Stimulated activated CD4-positive, alpha-beta T cell treated with anti-CD3 and anti-CD28 coated beads, Interleukin-1b, Interleukin-23, amount 100 ng/mL, for 4 hours (primary cell): ENCODE measurements at regions not wholly inside any gene's neighbourhood (a gene's known extent, or its start where the extent isn't known, plus 50 kb on each side); places are given as distances from the start of the nearest gene placed in this dataset.

ENCODE experiments used
- DNase-seq, 2 donors: peaks; one replicate each; pipeline ENCODE4 v3.0.0-alpha.2; 2020; ENCODE audit warnings: low read depth in 2 of 2

DNA sequence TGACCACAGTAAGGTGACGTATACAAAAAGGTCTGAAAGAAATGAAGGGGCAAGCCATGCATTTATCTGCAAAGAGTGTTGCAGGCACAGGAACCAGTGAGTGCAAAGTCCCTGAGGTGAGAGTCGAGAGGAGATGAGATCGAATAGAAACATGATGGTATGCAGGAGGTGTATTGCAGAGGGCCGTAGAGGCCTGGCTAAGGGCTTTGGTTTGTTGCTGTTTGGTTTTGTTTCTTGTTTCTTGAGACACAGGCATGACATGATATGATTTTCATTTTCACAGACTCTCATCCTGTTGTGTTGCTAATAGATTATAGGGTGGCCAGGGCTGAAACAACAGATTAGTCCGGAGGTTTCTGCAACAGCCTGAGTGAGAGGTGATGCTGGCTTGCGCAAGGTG, 80.4 kb downstream of the HSPH1 start:
- no peak for DNase-seq

DNA sequence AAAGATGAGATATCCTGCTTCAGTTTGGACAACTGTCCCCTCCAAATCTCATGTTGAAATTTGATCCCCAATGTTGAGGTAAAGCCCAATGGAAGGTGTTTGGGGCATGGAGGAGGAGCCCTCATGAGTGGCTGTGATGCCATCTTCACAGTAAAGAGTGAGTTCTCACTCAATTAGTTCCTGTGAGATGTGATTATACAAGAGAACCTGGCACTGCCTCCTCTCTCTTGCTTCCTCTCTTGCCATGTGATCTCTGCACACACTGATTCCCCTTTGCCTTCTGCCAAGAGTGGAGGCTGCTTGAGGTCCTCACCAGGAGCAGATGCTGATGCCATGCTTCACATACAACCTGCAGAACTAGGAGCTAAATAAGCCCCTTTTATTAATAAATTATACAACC, 86.9 kb downstream of the HSPH1 start:
- no peak for DNase-seq

DNA sequence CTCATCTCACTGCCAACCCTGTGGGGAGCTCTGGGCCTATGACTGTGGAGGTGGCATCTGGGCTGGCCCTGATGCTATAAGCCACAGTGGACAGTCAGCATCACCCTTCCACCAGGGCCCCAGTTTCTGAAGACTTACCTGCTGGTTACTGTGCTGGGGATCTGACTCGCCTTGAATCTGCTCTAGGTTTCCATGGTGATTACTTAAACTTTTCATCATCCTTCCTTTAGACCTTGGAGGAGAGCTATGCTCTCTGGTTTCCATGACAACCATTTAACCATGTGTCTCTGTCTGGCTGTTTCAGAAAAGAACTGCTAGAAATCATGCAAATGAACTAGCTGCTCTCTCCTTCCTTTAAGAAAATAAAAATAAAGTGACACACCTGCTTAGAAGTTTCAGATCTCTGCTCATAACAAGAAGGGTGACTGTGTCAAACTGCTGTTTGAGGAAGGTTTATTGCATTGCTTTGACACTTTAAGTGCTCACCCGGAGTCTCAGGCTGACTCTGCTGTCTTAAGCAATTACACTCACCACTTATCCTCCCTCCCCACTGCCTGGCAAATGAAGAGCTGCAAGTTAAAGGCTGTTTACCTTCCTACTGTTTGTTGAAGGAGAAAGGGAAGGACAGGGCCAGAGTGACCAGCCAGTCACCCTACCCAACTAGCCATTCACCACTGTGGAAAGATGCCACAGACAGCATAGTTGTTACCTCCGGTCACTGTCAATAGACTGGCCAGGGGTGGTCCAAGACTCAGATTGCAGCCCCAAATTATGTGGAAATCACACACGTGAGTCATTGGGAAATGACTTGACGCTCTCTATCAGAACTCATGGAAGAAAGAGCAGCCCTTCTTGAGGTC, 87.6 kb downstream of the HSPH1 start:
- no peak for DNase-seq

DNA sequence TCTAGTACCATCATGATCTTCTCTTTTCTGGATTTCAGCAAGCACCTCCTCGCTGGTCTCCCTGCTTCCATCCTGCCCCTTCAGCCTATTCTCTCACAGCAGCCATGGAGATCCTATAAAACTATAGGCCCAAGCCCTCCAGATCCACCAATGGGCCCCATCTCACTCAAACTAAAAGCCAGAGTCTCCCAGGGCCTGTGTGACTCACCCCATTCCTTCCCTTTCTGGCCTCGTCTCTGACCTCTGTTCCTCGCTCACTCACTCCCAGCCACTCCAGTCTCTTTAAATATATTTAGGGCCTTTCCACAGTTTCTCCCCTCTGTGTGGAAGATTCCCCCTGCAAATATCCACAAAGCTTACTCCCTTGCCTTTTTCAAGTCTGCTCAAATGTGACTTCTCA, 89.7 kb downstream of the HSPH1 start:
- no peak for DNase-seq

DNA sequence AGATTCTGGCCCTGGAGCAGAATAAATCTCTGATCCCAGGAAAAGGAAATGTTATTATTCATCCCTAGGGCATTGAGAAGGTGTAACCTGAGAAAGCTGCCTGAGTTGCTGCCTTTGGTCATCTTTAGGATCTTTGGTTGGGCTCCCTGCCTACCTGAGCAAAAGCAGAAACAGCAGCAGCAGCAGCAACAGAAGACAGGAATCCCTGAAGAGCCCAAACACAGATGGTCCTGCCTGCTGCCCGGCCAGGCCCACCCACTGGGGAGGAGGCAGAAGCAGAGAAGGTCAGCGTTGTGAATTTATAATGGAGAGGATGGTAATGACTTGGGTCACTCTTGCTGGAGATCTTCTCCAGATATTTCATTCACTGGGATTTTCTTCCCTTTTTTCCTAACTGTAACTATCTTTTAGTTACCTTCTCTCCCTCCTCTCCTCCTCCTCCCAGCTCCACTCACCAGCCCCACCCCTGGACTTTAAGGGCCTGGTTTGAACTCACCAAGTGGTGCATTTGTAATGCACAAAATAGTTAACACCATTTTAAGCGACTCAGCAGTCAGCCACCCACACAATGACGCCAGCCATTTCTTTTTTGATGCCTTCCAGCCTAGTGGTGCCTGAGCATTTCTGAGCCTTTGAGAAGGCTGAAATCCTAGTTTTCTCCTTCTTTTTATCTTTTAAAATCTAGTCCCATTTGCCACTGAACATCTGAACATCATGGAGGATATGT, 91.7 kb downstream of the HSPH1 start:
- no peak for DNase-seq

DNA sequence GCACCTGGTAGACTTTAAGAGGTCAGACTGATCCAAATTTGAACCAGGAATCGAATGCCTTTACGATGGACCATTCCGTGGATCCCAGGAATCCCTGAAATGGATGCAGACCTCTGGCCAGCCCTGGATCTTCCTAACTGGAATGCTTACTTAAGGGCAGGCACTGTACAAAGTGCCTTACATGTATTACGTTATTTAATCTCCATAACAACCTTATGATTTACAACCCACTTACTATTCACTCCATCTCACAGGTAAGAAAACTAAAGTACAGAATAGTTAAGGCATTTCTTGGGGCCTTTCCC, 93.6 kb downstream of the HSPH1 start:
- DNase-seq: no peak

DNA sequence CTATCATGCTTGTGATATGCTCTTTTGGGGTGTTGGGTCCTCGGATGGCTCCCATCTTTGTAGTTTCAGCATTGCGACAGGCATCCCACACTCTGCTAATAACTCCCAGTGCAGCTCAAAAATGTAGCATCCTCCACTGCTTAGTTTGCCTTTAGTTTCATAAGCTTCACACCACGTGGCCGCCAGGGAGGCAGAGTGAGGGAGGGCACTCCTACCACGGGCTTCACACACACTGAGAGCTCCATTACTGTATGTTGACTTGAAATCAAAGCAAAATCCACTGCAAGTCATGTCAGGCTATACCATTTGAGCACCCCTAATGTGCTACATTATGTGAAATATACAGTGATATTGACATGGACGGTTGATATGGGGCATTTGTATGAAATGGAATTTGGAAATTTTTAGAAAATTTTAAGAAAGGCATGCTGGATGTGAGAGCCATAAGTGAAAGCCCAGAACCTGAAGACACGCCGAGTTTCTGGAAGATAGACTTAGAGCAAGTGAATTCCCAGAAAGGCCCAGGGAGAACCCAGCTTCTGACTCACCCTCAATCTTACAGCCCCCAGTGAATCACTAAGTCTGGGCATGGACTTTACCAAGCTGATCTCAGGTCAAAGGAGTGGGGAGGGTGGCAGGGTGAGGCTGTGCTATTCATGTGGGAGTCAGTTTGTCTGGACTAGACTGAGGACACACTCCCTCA, 94.1 kb downstream of the HSPH1 start:
- no peak for DNase-seq

DNA sequence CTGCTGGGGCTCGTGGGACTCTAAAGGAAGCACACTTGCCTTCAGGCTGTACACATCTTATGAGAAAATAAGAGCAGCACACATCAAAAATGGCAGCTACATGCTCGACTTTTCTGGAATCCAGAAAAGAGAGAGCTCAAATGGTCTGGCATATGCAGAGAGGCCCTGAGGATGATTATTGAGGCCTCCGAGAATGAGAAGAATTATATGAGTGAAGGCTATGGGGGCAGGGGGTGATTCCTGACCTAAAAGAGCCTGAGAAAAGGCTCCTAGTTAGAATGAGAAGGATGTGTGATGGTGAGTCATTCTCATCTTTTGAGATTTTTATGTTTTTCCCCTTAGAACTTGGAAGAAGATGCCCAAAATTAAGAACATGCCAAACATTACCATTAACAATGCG, 97.1 kb downstream of the HSPH1 start:
- DNase-seq: no peak

DNA sequence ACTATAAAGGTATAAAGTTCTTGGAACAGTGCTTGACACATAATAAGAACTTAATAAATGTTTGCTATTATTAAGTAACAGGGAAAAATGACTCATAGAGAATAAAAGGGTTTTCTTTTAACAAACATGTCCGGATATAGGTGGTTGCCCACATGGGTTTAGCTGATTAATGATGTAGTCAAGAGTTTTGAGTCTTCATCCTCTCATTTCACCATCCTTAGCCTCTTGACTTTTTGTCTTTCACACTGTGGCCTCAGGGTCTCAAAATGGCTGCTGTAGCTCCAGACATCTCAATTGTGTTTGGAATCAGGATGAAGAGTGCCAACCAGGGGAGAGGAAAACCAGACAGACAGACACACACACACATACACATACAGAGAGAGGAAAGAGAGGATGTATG, 97.9 kb downstream of the HSPH1 start:
- DNase-seq: no peak

DNA sequence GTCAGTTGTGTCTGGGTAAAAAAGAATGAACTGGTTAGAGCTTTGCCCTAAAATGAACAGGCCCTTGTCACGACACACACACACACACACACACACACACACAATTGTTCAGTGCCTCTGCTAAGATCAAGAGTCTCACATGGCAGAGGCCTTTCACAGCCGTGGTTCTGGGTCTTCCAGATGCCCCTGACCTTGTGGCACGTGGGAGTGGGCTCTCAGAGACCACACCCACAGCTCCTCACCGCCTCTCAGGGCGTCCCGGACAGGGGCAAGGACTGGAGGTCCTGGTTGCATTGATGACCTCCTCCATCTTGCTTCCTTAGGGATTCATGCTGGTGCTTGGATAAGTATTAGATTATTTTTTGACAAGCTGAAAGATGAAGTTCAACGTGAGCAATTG, 101.0 kb downstream of the HSPH1 start:
- DNase-seq: no peak

DNA sequence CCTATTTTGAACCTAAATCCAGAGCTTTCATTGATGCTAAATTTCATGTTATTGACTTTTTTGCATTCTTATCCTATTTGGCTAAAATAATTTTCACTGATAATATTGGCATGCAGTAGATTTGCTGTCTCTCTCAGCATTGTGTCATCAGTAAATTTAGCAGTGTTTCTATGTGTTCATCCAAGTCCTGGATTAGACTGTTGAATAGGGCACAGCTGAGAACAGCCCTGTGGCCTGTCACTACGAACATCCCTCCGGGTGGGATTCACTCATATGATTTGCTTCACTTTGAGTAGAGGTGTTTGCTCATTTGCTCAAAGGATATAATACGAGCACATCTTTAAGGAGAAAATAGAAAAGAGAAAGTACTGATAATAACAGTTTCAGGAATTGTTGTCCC, 101.5 kb downstream of the HSPH1 start:
- DNase-seq: no peak

DNA sequence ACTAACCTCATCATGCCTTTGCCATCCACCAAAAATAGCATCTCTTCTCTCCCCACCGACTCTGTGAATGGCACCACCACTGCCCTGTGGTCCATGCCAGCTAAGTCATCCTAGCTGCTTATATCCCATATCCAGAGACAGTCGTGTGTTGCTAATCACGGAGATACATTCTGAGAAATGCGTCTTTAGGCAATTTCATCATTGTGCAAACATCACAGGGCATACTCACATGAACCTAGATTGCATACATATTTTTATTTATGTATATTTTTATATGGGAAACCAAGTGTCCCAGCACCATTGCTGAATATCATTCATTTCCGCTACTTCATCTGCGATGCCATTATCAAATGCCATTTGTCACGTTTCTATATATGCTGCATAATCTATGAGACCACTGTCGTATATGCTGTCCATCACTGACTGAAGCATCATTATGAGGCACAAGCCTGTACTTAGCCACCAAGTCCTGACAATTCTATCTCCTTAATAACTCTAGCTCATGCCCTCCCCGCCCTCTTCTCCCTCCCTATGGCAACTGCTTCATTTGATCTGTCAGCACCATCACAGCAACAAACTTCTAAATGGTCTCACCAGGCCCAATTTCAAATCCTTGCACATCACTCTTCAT, 104.2 kb downstream of the HSPH1 start:
- DNase-seq: no peak

DNA sequence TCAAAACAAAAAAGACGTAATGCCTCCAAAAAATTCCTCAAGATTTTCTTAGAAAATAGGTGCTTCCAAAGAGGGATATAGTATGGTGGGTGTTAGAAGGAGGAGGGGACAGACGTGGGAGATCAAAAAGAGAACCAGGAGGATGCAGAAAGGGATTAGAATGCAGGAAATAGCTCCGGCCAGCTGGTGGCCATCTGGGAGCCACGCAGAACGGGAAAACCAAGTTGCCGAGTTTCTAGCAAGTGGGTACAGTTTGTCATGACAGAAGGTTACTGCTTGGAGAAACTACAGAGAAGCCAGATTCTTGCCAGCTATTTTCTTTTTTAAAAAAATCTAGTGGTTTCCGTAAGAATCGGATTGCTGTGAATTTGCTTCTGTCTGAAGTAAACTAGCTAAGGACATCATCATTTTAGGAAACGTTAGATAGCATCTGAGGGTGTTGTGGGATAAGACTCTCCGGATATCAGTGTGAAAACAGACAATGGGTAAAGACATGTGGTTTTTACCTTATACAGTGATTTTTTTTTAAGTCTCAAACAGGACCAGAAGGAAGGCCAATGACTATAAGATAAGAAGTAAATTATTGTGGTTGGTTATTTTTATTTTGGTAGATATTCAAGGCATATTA, 104.9 kb downstream of the HSPH1 start:
- no peak for DNase-seq

DNA sequence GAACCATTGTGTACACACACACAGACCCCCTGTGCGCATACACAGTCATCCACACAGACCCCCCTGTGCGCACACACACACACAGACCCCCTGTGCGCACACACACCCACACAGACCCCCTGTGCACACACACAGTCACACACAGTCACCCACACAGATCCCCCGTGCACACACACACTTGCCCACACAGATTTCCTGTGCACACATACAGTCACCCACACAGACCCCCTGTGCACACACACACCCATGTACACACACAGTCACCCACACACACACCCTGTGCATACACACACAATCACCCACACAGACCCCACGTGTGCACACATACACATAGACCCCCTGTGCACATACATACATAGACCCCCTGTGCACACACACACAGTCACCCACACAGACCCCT, 106.1 kb downstream of the HSPH1 start:
- no peak for DNase-seq

DNA sequence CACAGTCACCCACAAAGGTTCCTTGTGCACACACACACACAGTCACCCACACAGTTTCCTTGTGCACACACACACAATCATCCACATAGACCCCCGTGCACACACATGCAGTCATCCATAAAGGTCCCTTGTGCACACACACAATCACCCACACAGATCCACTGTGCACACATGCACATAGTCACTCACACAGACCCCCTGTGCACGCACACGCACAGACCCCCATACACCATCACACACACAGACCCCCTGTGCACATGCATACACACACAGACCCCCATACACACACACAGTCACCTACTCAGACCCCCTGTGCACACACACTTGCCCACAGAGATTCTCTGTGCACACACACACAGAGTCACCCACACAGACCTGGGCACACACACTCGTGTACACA, 107.1 kb downstream of the HSPH1 start:
- DNase-seq: no peak

DNA sequence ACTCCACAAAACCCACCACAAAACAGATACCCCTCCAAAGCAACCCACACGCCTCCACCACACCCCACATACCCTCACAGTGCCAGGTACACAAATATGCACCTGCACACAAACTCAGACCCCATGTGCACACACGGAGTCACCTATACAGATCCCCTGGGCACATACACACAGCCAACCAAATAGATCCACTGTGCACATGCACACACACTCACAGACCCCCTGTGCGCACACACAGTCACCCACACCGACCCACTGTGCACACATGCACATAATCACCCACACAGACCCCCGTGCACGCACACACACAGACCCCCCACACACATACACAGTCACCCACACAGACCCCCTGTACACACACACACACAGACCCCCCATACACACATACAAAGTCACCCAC, 107.8 kb downstream of the HSPH1 start:
- no peak for DNase-seq

DNA sequence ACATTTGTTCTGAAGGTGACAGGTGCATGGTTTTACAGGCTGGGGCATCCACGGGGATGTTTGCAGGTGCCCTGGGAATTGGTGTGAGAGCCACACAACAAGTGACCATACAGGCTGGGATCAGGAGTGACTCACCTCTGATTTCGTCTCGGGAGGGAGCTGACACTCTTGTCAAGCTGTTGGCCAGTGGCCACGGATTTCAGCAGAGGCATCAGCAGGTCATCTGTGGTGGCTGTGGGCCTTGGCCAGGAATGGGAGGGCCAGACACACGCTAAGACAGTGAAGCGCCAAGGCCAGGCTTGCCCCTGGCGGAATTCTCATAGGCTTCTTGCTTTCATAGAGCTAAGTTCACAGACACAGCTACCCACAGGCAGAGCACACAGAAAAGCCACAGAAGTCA, 108.6 kb downstream of the HSPH1 start:
- no peak for DNase-seq

DNA sequence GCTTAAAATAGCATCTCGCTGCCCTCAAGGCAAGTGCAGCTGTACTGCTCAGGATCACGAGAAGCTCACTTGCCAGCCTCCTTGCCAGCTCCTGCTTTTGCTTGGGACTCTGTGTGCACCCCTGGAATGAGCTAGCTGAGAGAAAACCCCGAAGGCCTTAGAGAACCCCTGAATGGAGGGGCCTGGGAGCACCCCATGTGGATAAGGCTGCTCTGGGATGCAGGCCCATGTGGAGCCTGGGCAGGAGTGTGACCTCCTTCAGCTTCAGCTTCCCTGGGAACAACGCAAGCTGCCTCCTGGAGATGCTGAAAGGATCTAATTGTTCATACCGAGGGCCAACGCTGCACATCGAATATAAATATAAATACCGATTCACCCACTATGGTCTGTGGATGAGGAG, 109.2 kb downstream of the HSPH1 start:
- DNase-seq: no peak

DNA sequence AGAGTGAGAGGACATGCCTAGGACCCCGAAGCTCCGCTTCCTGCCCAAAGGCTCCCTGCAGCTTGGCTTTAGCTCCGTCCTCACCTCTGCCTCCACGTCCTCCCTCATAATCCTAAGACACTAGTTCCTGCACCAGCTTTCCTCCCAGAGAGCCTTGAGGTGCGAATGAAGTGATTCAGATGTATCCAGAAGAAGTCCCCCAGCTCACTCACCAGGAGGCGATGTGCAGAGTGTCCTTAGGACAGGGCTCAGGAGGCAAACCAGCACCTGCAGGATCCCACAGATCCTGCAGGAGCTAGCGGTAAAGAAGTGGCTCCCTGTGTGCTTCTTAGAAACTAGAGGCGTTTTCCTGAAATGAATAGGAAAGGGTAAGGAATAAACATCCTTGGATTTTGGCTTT, 109.7 kb downstream of the HSPH1 start:
- DNase-seq: no peak

DNA sequence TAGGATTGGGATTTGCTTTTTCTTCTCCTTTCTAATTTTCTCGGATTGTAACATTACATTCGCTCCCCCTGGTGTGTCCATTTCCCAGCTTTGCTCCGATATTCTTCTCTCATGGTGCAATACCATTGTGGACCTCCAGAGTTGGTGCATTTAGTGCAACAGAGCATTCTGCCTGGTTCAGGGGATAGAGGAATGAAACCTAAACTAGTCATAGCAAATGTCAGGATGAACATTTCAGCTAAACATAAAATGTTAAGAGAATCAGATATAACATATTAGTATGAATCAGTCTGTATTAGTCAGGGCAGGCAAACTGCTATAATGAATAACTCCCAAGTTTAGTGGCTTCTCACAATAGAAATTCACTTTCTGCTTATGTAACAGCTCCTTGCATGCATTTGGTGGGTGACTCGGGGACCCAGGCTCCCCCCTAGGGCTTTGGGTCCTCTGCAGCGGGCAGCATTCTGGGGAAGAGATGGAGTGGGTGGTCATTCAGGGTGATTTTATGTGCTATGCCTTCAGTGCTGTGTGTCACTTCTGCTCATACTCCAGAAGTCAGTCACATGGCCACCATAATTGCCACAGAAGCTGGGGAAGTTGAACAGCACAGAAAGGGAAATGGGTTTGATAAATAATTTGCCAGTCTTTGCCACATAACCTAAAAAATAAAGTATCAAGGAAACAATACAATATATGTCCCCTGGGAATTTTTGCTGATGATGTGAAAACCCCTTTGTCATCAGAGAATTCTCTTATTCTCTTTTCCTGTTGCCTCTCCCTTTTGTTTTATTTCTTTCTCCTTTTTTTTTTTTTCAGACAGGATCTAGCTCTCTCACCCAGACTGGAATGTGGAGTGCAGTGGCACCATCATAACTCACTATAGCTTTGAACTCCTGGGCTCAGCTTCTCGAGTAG, 111.0 kb downstream of the HSPH1 start:
- DNase-seq: no peak

DNA sequence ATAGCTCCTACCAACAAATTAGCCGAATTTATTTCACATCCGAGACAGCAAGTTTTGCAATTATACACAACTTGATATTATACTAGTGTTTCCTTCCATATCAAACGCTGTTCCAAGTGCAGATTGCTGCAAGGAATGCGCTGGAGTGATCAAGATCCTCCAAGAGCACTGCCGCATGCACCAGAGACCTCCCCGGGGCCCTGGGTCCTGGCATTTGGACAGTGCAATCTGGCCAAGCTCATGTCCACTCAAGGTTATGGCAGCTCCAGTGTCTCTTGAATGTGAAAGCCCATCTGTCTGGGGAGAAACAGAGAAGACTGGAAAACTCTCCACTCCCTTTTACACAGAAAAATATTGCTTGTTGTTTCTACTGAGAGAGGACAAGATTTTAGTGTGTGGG, 111.9 kb downstream of the HSPH1 start:
- no peak for DNase-seq
